Midbrain (tissue), 1 donor: ENCODE measurements at regions not wholly inside any gene's neighbourhood (a gene's known extent, or its start where the extent isn't known, plus 50 kb on each side); places are given as distances from the start of the nearest gene placed in this dataset.

Source experiments
- DNase-seq: peaks from one replicate; lab custom pipeline; 2025; lab: John Stamatoyannopoulos, UW

DNA sequence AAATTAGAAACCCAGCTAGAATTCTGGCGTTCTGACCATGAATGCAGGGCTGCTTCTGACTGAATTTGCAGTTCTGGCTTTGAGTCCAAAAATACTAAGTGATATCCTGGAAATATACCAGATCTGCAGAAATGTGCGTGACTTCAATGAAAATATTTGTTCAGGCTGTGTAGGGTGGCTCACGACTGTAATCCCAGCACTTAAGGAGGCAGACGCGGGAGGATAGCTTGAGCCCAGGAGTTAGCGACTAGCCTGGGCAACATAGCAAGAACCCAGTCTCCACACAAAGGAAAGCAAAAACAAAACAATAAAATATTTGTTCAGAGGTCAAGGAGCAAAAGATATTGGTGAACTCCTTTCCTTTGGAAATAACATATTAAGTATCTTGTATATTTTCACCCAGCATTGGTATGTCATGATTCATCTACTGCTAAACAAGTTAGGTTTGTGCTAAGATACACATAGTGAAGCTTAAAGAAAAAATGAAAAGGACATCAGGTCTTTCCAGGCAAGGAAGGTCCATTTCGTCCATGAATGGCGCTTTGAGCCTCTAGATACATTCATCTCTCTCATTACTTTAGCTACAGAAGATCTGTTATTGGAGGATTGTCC is 239.2 kb downstream of the CMPK2 start:
- DNase-seq, result no peak

DNA sequence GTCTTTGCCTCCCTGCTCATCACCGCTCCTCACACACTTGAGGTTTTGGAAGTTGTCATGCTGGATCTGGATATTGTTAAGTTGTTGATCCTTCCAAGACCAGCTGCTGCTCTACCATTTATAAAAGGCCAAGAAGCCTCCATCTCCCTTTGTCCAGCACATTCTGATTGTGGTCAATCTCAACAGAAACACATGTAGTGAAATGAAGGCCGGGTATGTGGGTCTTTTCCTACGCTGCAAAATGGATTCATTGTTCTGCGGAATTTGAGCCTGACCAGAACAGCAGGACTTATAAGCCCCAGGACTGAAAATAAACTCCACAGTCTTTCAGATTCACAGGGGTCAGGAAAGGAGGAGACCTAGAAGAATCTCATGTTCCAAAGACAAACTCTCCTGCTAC is 238.4 kb downstream of the CMPK2 start:
- no peak for DNase-seq

DNA sequence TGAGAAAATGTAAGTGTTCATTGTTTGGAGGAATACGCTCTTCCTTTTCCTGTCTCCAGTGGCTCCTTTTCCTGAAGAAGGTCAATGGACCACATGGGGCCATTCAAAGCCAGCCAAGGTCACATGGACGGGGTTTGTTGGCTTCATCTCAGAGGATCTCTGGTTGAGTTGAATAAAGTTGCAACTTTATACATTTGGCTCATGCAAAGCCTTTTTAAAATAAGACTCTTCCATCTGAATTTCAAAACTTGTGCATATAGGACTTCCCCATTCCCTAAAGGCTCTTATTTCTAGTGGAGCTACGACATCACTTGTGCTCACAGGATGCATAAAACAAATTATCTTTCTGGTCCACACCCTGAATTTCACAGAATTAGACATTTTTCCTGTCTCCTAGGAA is 235.5 kb downstream of the CMPK2 start:
- no peak for DNase-seq

DNA sequence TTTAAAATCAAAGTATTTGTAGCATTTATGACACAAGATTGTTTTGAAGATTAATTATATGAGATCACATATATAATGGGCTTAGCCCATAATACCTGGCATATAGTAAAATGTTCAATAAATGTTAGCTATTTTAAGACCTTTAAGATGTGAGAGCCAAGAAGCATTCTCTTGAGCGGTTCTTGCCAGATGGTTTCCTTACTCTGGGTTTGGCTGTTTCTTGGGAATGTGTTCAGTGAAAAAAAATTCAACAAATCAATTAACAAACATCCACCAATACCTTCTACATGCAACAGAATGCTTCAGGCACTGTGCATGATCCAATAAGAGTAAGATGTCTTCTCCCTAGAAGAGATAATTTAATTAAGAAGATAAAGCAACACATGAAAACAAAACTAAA is 230.4 kb downstream of the CMPK2 start:
- DNase-seq, result no peak

DNA sequence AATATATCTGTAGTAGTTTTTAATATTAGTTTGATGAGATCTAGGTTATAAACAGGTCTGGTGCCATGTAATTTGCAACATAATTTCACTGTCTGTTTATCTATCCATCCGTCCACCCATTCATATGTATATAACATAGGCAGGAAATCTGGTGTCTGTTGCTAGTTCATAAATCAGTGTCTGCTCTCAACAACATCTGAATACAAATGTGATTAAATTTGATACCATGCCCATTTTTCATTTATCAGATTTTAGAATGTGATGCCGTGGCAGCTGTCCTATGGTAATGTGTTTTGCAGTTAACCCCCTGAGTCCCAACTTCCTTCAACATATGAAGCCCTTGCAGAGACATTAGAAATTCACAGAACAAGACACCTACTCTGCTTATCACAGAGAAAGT is 228.4 kb downstream of the CMPK2 start:
- no peak for DNase-seq

DNA sequence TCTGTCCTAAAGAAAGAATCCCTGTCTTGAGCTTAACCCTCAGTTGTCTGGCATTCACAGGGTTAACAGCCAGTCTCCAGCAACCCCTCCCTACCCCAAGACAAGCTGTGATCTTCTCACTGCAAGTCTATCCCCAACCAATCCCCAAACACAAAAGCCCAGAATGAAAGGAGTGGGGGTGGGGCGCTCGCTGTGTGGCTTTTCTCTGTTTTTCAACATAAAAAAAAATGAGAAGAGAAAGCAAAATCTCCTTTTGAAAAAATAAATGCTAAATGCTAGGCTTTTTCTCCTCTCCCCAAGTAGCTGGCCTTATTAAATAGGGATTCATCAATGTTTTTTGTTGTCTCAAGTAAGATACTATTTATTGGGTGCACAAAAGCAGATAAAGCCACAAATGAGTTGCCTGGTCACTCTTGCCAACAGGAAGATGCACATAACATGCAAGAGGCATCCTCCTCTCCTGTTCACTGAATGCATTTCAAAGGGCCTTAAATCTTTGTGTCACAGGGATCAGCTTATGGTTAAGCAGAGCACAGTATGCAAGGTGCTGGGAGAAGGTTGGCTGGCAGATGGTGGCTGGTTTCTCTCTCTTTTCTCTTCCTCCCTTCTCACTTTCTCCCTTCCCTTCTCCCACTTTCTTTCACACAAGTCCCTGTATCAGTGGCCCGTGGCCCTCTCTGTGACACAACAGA is 225.6 kb downstream of the CMPK2 start:
- no peak for DNase-seq

DNA sequence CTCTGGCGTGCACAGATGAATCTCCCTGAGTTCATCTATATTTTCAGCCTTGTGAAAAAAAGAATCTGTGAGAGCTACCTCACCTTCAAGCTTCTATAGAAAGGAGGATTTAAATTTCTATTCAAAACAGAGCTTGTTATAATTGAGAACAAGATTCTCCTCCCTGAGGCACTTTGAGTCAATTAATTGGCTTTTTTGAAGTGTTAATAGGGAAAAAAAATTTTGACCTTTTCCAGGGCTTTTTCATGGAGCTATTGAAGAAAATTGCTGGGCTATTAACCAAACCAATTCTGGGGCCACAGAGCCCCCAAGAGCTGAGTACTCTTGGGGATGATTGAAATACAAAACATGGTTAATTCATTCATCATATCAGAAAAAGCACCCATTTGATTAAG is 225.1 kb downstream of the CMPK2 start:
- no peak for DNase-seq

DNA sequence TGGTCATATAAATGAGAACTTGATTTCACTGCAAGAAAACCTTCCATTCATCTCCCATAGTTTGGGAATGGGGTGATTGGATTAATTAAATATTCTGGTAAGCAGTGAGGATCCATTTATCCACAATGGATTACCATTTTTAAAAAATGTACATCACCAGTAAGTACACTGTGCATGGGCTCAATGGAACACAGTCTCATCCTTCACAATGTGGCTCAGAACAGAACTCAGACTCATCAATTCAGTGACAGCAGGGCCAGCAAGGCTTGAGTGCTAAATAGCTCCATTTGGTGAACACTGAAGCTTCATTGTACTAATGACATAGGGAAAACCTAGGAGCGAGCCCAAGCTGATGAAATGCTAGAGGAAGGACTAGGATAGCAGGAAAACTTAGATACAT is 223.8 kb downstream of the CMPK2 start:
- peak; percentile 6 for DNase-seq

DNA sequence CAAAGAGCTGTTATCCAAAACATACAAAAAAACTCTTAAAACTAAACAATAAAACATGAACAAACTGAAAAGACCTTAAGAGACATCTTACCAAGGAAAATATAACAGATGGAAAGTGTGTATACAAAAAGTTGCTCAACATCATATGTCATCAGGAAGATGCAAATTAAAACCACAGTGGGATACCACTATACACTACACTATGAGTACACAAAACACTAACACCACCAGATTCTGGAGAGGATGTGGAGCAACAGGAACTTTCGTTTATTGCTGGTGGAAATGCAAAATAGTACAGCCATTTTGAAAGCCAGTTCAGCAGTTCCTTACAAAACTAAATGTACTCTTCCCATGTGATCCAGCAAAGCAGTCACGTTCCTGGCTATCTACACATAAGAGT is 221.4 kb downstream of the CMPK2 start:
- DNase-seq, result no peak

DNA sequence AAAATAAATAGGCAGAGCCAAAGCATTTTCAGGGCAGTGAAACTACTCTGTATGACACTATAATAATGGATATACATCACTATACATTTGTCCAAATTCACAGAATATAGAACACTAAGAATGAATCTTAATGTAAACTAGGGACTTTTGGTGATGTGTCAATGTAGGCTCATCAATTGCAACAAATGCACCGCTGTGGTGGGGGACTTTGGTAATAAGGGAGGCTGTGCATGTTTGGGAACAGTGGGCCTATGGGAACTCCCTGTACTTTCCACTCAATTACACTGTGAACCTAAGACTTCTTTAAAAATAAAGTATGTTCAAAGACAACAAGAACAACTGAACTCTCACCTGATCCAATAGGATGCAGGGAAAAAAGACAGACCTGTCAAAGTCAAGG is 220.7 kb downstream of the CMPK2 start:
- DNase-seq, result no peak

DNA sequence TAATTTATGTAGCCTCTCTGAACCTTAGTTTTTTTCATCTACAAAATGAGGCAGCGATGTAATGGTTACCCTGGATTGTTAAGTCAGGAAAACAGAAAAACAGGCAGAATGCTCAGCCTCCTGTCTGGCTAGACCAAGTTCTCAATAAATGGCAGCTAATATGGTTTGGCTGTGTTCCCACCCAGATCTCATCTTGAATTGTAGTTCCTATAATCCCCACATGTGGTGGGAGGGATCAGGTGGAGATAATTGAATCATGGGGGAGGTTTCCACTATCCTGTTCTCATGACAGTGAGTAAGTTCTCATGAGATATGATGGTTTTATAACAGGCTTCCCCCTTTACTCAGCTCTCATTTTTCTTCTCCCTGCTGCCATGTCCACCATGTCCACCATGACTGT is 220.0 kb downstream of the CMPK2 start:
- no peak for DNase-seq

DNA sequence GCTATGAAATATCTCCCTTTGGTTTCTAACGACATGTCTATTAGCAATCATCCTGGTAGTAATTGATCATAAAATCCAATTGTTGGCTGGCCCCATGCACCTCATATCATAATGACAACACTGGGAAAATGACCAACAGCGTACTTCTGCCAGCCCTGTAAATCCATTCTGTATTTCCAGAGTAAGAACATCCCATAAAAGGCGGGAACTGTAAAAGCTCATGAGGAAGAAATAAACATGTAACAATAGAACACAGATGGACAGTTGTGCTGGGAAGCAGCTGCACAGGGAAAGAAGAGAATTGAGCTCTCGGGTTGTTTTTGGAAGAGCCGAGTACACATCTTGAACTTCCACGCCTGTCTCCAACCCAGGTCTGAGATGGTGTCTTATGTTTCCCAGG is 218.7 kb downstream of the CMPK2 start:
- no peak for DNase-seq

DNA sequence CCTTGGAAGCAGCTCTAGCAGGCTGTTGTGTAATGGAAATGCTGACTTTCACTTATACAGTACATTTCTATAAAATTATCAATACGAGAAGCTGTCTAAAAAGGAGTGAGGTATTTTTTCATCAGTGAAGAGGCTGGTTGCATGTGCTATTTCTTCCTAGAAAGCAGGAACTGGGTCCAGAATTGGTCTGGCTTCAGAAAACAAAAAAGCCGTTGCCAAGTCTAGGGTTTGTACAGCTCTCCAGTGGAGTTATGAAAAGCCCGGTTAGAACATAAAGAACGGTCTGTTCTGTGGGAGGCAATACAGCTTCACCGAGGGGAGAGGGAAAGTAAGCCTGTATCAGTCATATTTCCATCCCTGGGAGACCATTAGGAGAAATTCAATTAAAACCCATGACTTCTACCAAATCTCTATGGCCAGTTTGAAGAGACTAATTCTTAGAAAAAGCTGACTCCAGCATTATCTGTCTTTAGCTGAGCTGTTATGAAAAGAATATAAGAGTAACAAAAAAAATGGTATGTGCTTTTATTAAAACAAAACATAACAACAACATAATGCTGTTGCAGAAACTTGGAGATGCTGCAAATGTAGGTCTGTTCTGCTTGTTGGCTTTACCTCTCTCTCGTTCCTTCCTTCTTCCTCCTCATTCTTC is 217.0 kb downstream of the CMPK2 start:
- DNase-seq, result peak; percentile 68

DNA sequence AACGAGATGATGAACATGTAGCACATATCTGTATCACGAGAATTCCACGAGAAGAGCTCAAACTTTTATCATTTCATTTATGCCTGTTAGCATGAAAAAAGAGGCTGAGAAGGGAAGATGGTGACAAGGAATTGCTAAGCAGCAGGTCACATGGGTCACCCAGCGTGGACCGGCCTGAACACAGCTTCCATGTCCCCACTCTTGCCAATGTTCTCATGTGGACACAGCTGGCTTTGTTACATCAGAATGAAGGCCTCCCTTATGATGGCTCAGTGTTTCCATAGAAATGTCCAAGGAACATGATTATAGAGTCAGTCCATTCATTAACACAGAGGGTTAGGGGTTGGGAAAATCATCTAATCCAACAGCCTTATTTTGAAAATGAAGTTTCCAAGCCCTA is 215.4 kb downstream of the CMPK2 start:
- peak; percentile 49 for DNase-seq

DNA sequence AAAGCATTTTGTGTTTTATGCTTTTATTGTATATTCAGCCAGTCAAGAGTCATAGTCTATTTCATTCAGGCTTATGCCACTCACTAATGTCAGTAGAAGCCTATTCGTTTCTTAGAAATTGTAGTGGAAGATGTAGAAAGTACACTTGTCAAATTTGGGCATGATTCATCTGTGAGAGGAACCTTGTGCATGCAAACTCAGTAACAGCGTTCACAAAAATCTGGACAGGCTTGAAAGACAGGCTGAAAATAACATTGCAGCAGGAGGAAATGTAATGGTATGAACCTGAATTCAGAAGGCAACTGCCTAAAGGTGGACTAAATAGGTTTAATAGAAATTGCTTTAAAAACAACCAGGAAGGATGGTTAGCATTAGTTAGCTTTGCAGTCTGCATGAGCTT is 213.5 kb downstream of the CMPK2 start:
- no peak for DNase-seq

DNA sequence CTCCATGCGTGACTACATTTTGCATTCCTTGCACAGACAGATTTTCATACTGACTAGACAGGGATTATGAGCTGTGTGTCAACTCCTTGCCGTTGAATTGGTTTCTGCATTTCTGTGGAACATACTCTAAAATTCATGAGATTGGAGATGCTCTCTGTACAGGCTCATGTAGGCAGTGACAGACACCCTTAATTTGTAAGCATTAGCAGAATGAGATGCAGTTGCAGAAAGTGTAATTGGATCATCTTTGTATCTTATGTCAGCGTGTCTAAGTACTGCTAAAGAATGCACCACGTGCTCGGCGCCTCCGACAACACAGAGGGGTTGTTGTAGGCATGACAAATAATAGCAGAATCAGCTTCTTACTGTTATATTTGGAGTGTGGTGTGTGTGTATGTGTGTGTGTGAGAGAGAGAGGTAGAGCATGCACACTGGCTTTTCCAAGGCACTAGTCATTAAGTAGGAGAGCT is 212.4 kb downstream of the CMPK2 start:
- DNase-seq, result no peak

DNA sequence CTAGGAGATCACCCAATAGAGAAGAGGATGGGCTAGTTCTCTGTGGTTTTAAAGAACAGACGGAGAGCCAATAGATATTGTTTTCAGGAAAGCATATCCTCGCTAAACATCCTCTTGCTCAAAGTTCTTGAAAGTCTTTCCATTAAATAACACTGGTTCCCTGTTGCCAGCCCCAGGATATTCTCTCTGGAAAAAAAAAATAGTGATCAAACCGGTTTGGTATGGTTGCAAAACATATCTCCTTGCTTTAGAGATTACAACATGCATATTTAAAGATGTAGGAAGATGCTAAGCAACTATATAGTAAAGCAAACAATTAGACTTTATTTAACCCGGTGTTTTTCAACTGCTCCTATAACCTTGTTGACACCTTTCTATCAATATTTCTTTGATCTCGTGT is 211.4 kb downstream of the CMPK2 start:
- no peak for DNase-seq

DNA sequence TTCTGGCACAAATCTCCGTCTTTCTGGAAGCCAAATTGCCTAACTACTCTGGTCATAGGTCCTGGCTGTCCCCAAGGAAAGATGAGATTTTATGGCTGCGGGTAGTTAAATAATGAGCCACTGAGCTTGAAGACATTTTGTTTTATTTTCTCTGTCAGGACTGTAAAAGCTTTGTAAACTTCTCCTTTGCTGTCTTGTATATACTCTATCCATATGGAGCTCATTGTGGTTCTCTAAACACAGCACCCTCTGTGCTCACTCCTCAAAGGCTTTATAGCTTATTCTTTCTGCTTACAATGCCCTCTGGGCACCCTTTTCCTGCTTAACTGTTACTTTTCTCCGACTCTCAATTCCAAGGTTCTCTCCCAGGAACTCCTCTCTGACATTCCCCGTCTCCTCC is 209.1 kb downstream of the CMPK2 start:
- no peak for DNase-seq

DNA sequence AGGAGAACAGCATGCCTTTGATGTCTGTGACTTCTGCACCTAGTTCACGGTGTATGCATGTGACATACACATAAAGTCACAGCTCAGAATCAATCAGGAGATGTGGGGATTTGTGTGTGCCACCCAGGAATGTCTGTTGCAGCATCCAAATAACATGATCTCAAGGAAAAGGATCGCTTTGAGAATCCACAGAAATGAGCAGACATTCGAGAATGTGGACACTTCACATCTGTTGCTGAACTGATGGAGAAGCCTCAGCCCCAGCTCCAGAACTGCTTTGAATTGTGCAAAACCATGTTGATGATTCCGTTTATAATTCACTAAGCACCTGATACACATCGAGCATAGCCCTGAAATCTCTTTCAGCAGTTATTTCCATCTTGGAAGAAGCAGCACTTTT is 208.6 kb downstream of the CMPK2 start:
- no peak for DNase-seq

DNA sequence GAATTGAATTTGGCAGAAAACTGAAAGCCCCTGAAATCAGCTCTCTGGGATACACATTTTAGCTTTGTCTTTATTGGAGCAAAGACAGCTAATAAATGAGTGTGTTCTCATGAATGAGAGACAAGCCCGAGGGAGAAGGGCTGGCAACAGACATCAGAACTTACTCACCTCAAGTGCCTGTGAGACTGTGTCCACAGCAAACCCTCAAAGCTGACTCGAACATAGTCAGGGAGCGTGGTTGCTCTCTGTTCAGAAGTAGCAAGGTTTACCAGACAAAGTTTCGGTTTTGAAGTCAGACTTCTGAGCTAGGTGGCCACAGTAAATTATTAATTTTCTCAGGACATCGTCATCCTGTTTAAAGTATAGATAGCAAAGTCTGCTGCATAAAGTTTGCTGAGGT is 207.9 kb downstream of the CMPK2 start:
- no peak for DNase-seq

DNA sequence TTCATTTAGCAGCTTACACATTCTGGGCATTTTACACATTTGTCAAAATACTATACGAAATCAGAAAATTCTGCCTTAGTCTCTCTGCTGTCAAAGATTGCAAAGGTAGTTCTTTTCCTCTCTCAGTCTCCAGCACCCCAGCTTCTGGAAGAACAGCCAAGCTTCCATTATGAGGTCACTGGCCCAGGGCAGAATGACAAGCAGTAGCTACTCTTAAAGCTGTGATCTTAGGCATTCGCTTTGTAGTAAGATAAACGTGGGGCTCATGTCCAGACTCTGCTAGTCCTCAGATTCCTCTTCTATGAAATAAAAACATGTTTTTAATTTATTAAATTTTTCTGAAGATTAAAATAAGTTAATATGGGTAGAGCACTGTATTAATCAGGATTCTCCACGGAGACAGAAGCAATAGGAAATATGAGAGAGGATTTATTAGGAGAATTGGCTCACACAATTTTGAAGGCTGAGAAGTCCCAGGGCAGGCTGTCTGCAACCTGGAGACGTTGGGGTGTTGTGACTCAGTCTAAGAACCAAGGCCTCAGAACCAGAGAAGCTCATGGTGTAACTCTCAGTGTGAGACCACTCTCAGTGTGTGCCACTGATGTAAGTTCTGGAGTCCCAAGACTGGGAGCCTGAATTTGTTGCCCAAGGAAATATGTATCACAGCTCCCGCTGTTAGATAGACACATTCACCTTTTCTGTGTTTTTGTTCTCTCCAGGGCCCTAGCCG is 201.2 kb downstream of the CMPK2 start:
- no peak for DNase-seq

DNA sequence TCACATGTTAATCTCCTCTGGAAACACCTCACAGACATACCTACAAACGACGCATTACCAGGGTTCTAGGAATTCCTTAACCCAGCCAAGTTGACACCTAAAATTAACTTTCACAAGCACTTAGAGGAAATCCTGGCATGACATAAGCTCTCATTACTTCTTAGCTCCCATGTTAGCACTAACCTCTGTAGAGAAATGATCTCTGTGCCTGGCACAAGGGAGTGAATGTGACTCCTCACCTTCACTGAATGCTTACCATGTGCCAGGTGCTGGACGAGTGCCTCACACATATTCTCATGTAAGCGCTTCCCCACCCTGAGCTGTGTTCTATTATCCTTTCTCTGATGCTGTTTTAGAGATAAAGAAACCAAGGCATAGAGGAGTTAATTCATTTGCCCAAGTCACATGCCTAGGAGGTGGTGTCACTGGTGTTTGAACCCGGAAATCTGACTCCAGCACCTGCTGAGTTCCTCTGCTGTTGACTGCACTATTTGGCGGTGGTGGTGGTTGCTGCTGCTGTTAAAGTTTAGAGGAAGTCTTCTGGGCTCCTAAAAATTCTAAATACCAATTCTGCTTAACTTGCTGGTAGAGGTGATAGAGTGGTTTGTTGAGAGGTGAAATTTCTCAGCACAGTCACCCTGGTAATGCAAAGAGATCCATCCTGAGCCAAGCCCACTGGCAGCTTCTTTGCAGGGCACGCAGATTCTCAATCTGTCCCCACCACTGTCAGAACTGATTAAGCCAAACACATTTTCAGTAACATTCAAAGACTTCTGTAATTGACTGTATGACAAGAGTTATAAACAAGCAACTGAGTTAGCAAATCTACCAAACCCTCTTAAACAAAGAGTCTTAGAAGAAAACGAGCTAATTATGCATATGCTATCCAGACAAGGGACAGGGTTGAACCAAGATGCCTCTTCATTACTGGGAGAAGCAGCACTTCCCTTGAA is 200.3 kb downstream of the CMPK2 start:
- no peak for DNase-seq
